NCI-H2081 (cell line): ENCODE measurements at regions not wholly inside any gene's neighbourhood (a gene's known extent, or its start where the extent isn't known, plus 50 kb on each side); places are given as distances from the start of the nearest gene placed in this dataset.
"Not testable (repeated sequence)": the region's sequence is repeated elsewhere in the genome, so short reads cannot be mapped to it uniquely, and the experiment has no call there.

ENCODE experiments used
- DNase-seq, 2 experiments: peaks; one replicate each; lab custom pipeline; 2025; lab: John Stamatoyannopoulos, UW

GRCh38 chr7:76971201-76971600 is 61.0 kb downstream of the SPDYE17 start:
- not testable (repeated sequence) for DNase-seq

GRCh38 chr7:76969892-76970291 is 62.3 kb downstream of the SPDYE17 start:
- DNase-seq: not testable (repeated sequence)

GRCh38 chr7:76965731-76966548 is 66.2 kb downstream of the SPDYE17 start:
- not testable (repeated sequence) for DNase-seq

- DNase-seq: not testable (repeated sequence)
Measured at GRCh38 chr7:76964050-76964449, 68.1 kb downstream of the SPDYE17 start.

- not testable (repeated sequence) for DNase-seq
Measured at GRCh38 chr7:76963061-76963460, 69.1 kb downstream of the SPDYE17 start.

- DNase-seq: not testable (repeated sequence)
Measured at GRCh38 chr7:76960400-76960986, 71.7 kb downstream of the SPDYE17 start.

- DNase-seq: not testable (repeated sequence)
Measured at GRCh38 chr7:76959573-76960399, 72.4 kb downstream of the SPDYE17 start.

- not testable (repeated sequence) for DNase-seq
Measured at GRCh38 chr7:76956531-76956930, 75.6 kb downstream of the SPDYE17 start.

- DNase-seq: not testable (repeated sequence)
Measured at GRCh38 chr7:76955124-76955523, 77.0 kb downstream of the SPDYE17 start.

GRCh38 chr7:76944603-76945002 is 87.6 kb downstream of the SPDYE17 start:
- not testable (repeated sequence) for DNase-seq

GRCh38 chr7:76941809-76942765 is 90.1 kb downstream of the SPDYE17 start:
- not testable (repeated sequence) for DNase-seq

GRCh38 chr7:76937781-76938180 is 94.4 kb downstream of the SPDYE17 start:
- DNase-seq: not testable (repeated sequence)

GRCh38 chr7:76937330-76937729 is 94.8 kb downstream of the SPDYE17 start:
- not testable (repeated sequence) for DNase-seq

- not testable (repeated sequence) for DNase-seq
Measured at GRCh38 chr7:76936346-76936745, 95.8 kb downstream of the SPDYE17 start.

- not testable (repeated sequence) for DNase-seq
Measured at GRCh38 chr7:76934711-76935110, 97.5 kb downstream of the SPDYE17 start.

GRCh38 chr7:76932957-76933356 is 99.2 kb downstream of the SPDYE17 start:
- not testable (repeated sequence) for DNase-seq

- DNase-seq: not testable (repeated sequence)
Measured at GRCh38 chr7:76931441-76931840, 100.7 kb downstream of the SPDYE17 start.

- not testable (repeated sequence) for DNase-seq
Measured at GRCh38 chr7:76930416-76930815, 101.7 kb downstream of the SPDYE17 start.

- not testable (repeated sequence) for DNase-seq
Measured at GRCh38 chr7:76928751-76929150, 103.4 kb downstream of the SPDYE17 start.

GRCh38 chr7:76927741-76928393 is 104.3 kb downstream of the SPDYE17 start:
- DNase-seq: not testable (repeated sequence)

GRCh38 chr7:76926416-76926815 is 105.7 kb downstream of the SPDYE17 start:
- DNase-seq: not testable (repeated sequence)
